Naive thymus-derived CD4-positive, alpha-beta T cell (primary cell): ENCODE measurements at regions not wholly inside any gene's neighbourhood (a gene's known extent, or its start where the extent isn't known, plus 50 kb on each side); places are given as distances from the start of the nearest gene placed in this dataset.

Source experiments
- ATAC-seq: fragments of 150-1000 bp; cut with Tn5 transposase; 2 replicates; pipeline ENCODE4 v1.10.0; 2021; ENCODE audit warnings: mild to moderate bottlenecking, moderate library complexity
- CTCF ChIA-PET: fragments of 350-600 bp; sonication (Branson Sonifier 250); formaldehyde crosslinking; loops from one replicate; lab custom pipeline; 2021; ENCODE audit warnings: antibody characterized with exemption; lab: Charles Lee
- POLR2A ChIA-PET: fragments of 350-600 bp; sonication (Branson Sonifier 250); formaldehyde crosslinking; loops from one replicate; lab custom pipeline; 2021; ENCODE audit warnings: antibody characterized with exemption, inconsistent platforms; lab: Charles Lee
- DNase-seq, 9 donors: peaks; one replicate each; pipeline versions ENCODE4 v3.0.0 to v3.0.0-alpha.2; 2020 to 2022; ENCODE audit warnings: mixed read lengths in 1 of 9
- H3K27ac ChIP-seq: one replicate; pipeline ENCODE4 v1.7.0; 2013; ENCODE audit warnings: mild to moderate bottlenecking, low read depth, low read length, moderate library complexity
- H3K27me3 ChIP-seq, 2 donors: one replicate each; pipeline ENCODE4 v1.7.0; 2013; ENCODE audit warnings: low read length in 2 of 2, mild to moderate bottlenecking in 2 of 2, moderate library complexity in 2 of 2; ENCODE audit not compliant: control insufficient read depth in 2 of 2, insufficient read depth in 2 of 2
- H3K36me3 ChIP-seq, 3 experiments: 1 replicate in 2 of 3; 2 replicates in 1 of 3; pipeline ENCODE4 v1.7.0; 2013; ENCODE audit warnings: low read length in 3 of 3, mild to moderate bottlenecking in 3 of 3, moderate library complexity in 1 of 3; ENCODE audit not compliant: insufficient read depth in 3 of 3, control insufficient read depth in 2 of 3
- H3K4me1 ChIP-seq, 2 donors: one replicate each; pipeline ENCODE4 v1.7.0; 2013; ENCODE audit warnings: low read length in 2 of 2, mild to moderate bottlenecking in 2 of 2, moderate library complexity in 1 of 2; ENCODE audit not compliant: control insufficient read depth in 2 of 2, insufficient read depth in 2 of 2
- H3K4me3 ChIP-seq: 2 replicates; pipeline ENCODE4 v1.7.0; 2013; ENCODE audit warnings: mild to moderate bottlenecking, low read length
- H3K9me3 ChIP-seq, 3 experiments: 1 replicate in 2 of 3; 2 replicates in 1 of 3; pipeline ENCODE4 v1.7.0; 2013; ENCODE audit warnings: low read length in 3 of 3; ENCODE audit not compliant: control insufficient read depth in 2 of 3
- H3K27ac Mint-ChIP-seq, 9 donors: one replicate each; pipeline ENCODE4 v1.8.0; 2020 to 2022; ENCODE audit warnings: mixed read lengths in 9 of 9, mild to moderate bottlenecking in 8 of 9, moderate library complexity in 5 of 9, inconsistent platforms in 2 of 9
- H3K27me3 Mint-ChIP-seq, 5 donors: one replicate each; pipeline ENCODE4 v1.8.0; 2021 to 2022; ENCODE audit warnings: mixed read lengths in 5 of 5, mild to moderate bottlenecking in 1 of 5
- H3K36me3 Mint-ChIP-seq, 5 donors: one replicate each; pipeline ENCODE4 v1.8.0; 2020 to 2022; ENCODE audit warnings: mixed read lengths in 5 of 5, mild to moderate bottlenecking in 3 of 5, inconsistent platforms in 1 of 5
- H3K4me1 Mint-ChIP-seq, 7 donors: one replicate each; pipeline ENCODE4 v1.8.0; 2020 to 2022; ENCODE audit warnings: mixed read lengths in 7 of 7, mild to moderate bottlenecking in 3 of 7, inconsistent platforms in 1 of 7
- H3K4me3 Mint-ChIP-seq, 10 donors: one replicate each; pipeline ENCODE4 v1.8.0; 2020 to 2022; ENCODE audit warnings: mild to moderate bottlenecking in 10 of 10, mixed read lengths in 10 of 10, moderate library complexity in 6 of 10, inconsistent platforms in 2 of 10
- H3K9me3 Mint-ChIP-seq, 11 donors: one replicate each; pipeline ENCODE4 v1.8.0; 2020 to 2022; ENCODE audit warnings: mixed read lengths in 11 of 11, mild to moderate bottlenecking in 4 of 11, inconsistent platforms in 1 of 11, moderate library complexity in 1 of 11
- intact Hi-C, 2 donors: fragments of 100-400 bp; cut with micrococcal nuclease; formaldehyde crosslinking; loops; one replicate each; pipeline ENCODE4 v1.15.1; 2023

DNA sequence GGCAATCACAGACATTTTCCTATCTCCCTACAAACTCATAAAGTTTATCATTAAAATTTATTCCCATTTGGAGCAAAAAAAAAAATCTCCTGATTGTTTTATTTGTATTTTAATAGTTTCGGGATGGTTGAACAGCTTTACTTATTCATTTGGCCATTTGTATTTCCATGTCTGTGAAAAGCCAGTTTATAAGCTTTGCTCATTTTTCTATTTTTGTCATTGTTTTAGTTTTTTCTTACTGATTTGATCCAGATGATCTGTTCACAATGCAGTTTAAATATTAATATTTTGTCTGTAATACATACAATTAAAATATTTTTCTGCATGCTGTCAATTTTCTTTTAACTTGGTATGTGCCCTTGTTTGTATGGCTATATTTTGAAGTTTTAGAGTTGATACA lies 65.2 kb upstream of the CCN2 start:
- H3K4me1 ChIP-seq, result no peaks in the 10 kb centered on the region
- H3K27ac ChIP-seq, result no peak overlapping the region
- intact Hi-C loops, result no loop called here
- no peak for ATAC-seq
- no peaks in the 10 kb centered on the region for H3K27me3 ChIP-seq
- H3K9me3 Mint-ChIP-seq, result peaks cover 0 to 3% (median 0%) of the 10 kb centered on the region in 11 donors
- H3K9me3 ChIP-seq, result no peaks in the 10 kb centered on the region
- H3K4me3 ChIP-seq, result no peak overlapping the region
- H3K36me3 Mint-ChIP-seq, result no peaks in the 10 kb centered on the region
- no peaks in the 10 kb centered on the region for H3K36me3 ChIP-seq
- no peak for DNase-seq
- ChIA-PET POLR2A (no interaction called here), CTCF (no interaction called here)
- no peak overlapping the region for H3K4me3 Mint-ChIP-seq
- H3K27me3 Mint-ChIP-seq, result peaks cover 0 to 6% (median 4%) of the 10 kb centered on the region in 5 donors
- peaks cover 0 to 2% (median 0%) of the 10 kb centered on the region in 7 donors for H3K4me1 Mint-ChIP-seq
- H3K27ac Mint-ChIP-seq, result no peak overlapping the region

DNA sequence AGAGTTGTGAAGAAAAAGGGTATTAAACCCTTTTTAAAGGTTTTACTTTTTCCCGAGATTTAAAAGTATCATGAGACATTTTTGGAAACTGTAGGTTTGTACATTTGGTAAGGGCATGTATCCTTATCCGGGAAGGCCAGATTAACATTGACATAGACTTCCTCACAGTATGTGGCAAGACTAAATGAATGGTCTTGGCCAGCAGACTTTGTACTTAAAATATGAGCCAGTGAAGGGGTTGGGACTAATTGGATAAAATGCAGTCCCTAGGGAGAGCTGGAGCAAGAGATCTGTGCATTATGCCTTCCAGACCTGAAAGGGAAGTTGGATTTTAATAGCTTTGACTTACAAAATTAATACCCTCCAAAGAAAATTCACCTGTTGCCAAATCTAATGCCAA lies 60.4 kb upstream of the CCN2 start:
- Mint-ChIP-seq H3K9me3 (peaks cover 0 to 3% (median 0%) of the 10 kb centered on the region in 11 donors), H3K4me3 (no peak overlapping the region), H3K4me1 (peaks cover 0 to 2% (median 0%) of the 10 kb centered on the region in 7 donors), H3K36me3 (no peaks in the 10 kb centered on the region), H3K27ac (no peak overlapping the region), H3K27me3 (peaks cover 0 to 6% (median 0%) of the 10 kb centered on the region in 5 donors)
- intact Hi-C loops, result no loop called here
- ChIA-PET CTCF (no interaction called here), POLR2A (no interaction called here)
- Histone ChIP-seq H3K9me3 (no peaks in the 10 kb centered on the region), H3K4me1 (no peaks in the 10 kb centered on the region), H3K4me3 (no peak overlapping the region), H3K36me3 (no peaks in the 10 kb centered on the region), H3K27ac (no peak overlapping the region), H3K27me3 (no peaks in the 10 kb centered on the region)
- DNase-seq (no peak), ATAC-seq (no peak)

DNA sequence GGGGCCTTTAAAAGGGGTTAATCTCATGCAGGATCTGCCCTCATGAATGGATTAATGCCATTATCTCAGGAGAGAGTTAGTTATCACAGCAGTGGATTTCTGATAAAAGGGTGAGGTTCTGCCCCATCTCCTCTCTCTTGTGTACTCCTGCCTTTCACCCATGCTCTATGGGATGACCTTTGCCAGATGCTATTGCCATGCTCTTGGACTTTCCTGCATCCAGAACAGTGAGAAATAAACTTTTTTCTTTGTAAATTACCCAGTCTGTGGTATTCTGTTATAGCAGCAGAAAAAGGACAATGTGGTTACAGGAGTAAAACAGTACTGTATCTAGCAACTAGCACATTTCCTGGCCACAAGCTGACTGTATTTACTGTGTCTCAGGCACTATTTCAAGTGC lies 58.0 kb upstream of the CCN2 start:
- Mint-ChIP-seq H3K36me3 (no peaks in the 10 kb centered on the region), H3K4me1 (peaks cover 0 to 4% (median 0%) of the 10 kb centered on the region in 7 donors), H3K4me3 (no peak overlapping the region), H3K9me3 (peaks cover 0 to 3% (median 0%) of the 10 kb centered on the region in 11 donors), H3K27me3 (peaks cover 0 to 6% (median 0%) of the 10 kb centered on the region in 5 donors), H3K27ac (no peak overlapping the region)
- no peak for DNase-seq
- no peak overlapping the region for H3K27ac ChIP-seq
- POLR2A ChIA-PET, result no interaction called here
- H3K4me1 ChIP-seq, result no peaks in the 10 kb centered on the region
- intact Hi-C loops, result no loop called here
- H3K4me3 ChIP-seq, result no peak overlapping the region
- H3K27me3 ChIP-seq, result no peaks in the 10 kb centered on the region
- CTCF ChIA-PET, result no interaction called here
- H3K9me3 ChIP-seq, result no peaks in the 10 kb centered on the region
- no peak for ATAC-seq
- H3K36me3 ChIP-seq, result no peaks in the 10 kb centered on the region

DNA sequence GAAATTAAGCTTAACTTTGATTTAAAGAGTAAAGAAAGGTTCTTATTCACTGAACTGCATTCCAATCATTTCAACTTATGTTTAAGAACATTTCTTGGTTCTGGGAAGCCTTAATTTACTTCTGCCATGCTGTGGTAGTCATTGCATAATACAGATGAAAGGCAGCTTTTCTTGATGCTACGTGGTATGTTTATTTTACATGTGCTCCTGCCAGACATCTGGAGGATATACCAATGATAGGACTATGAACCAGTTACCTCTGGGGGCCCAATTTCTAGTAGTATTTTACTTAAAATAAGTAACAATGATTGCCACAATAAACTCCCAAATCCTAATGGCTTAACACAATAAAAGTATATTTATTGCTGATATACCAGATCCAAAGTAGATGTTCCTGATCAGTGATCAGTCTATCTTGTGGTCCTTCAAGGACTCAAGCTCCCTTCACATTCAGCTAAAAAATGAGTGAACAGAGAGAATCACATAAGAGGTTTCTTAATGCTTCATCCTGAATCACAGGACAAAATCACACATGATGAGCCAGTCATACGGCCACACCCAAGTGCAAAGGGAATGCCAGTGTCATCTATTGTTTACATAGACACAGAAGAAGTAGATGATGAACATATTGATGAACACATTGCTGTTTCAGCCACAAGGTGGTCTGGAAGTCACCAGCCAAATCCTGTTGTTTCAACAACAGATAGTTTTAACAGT lies 56.5 kb upstream of the CCN2 start:
- Mint-ChIP-seq H3K36me3 (peaks cover 0 to 2% (median 0%) of the 10 kb centered on the region in 5 donors), H3K4me1 (peaks cover 0 to 3% (median 0%) of the 10 kb centered on the region in 7 donors), H3K4me3 (no peak overlapping the region), H3K9me3 (peaks cover 0 to 6% (median 2%) of the 10 kb centered on the region in 11 donors), H3K27me3 (no peaks in the 10 kb centered on the region), H3K27ac (no peak overlapping the region)
- H3K36me3 ChIP-seq, result no peaks in the 10 kb centered on the region
- no peak for ATAC-seq
- H3K27ac ChIP-seq, result no peak overlapping the region
- H3K4me3 ChIP-seq, result no peak overlapping the region
- H3K9me3 ChIP-seq, result no peaks in the 10 kb centered on the region
- no peaks in the 10 kb centered on the region for H3K4me1 ChIP-seq
- no peak for DNase-seq
- ChIA-PET CTCF (no interaction called here), POLR2A (no interaction called here)
- intact Hi-C loops, result no loop called here
- H3K27me3 ChIP-seq, result no peaks in the 10 kb centered on the region

DNA sequence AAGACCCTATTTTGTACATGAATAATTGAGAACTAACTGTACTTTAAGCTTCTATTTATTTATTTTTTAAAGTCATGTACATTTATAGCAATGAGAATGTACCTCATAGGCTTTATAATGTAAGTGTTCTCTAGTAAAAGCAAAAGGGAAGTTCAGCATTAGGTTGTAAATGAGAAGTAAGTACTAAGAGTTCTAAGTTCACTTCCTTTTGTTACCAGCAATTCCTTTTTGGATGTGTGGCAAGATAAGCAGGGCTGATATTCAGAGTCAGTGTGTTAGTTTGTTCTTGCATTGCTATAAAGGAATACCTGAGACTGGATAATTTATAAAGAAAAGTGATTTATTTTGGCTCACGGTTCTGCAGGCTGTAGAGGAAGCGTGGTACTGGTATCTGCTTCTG lies 54.0 kb upstream of the CCN2 start:
- Histone ChIP-seq H3K4me3 (no peak overlapping the region), H3K4me1 (no peaks in the 10 kb centered on the region), H3K9me3 (no peaks in the 10 kb centered on the region), H3K27ac (no peak overlapping the region), H3K27me3 (no peaks in the 10 kb centered on the region), H3K36me3 (no peaks in the 10 kb centered on the region)
- H3K36me3 Mint-ChIP-seq, result peaks cover 0 to 2% (median 0%) of the 10 kb centered on the region in 5 donors
- CTCF ChIA-PET, result no interaction called here
- no peak overlapping the region for H3K27ac Mint-ChIP-seq
- no peaks in the 10 kb centered on the region for H3K27me3 Mint-ChIP-seq
- peaks cover 0 to 3% (median 0%) of the 10 kb centered on the region in 7 donors for H3K4me1 Mint-ChIP-seq
- intact Hi-C loops, result no loop called here
- no peak overlapping the region for H3K4me3 Mint-ChIP-seq
- DNase-seq, result no peak
- POLR2A ChIA-PET, result no interaction called here
- H3K9me3 Mint-ChIP-seq, result peaks cover 0 to 6% (median 2%) of the 10 kb centered on the region in 11 donors
- no peak for ATAC-seq

DNA sequence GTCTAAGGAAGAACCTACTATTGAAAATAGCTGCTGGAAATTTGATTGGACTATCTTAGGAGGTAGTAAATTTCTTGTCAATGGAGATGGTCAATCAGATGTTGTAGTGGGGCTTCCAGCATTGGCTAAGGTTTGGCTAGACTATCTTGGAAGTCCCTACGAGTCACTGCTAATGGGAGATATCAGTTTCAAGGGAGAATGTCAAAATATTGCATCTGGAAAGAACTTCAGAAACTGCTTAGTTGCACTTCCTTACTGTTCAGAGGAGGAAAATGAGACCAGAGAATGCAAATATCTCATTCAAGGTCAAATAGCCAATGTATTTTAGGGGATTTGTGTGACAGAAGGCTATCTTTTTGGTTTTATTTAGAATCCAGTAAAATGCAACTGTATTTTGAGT lies 53.5 kb upstream of the CCN2 start:
- DNase-seq (no peak), ATAC-seq (no peak)
- H3K4me3 ChIP-seq, result no peak overlapping the region
- H3K36me3 Mint-ChIP-seq, result peaks cover 0 to 2% (median 0%) of the 10 kb centered on the region in 5 donors
- H3K9me3 Mint-ChIP-seq, result peaks cover 0 to 6% (median 2%) of the 10 kb centered on the region in 11 donors
- H3K4me3 Mint-ChIP-seq, result no peak overlapping the region
- ChIA-PET CTCF (no interaction called here), POLR2A (no interaction called here)
- no peaks in the 10 kb centered on the region for H3K9me3 ChIP-seq
- no peaks in the 10 kb centered on the region for H3K27me3 Mint-ChIP-seq
- H3K36me3 ChIP-seq, result no peaks in the 10 kb centered on the region
- no peak overlapping the region for H3K27ac Mint-ChIP-seq
- no peaks in the 10 kb centered on the region for H3K27me3 ChIP-seq
- peaks cover 0 to 3% (median 0%) of the 10 kb centered on the region in 7 donors for H3K4me1 Mint-ChIP-seq
- no peak overlapping the region for H3K27ac ChIP-seq
- no peaks in the 10 kb centered on the region for H3K4me1 ChIP-seq
- intact Hi-C loops, result no loop called here
